ENCODE measurements at regions not wholly inside any gene's neighbourhood (a gene's known extent, or its start where the extent isn't known, plus 50 kb on each side); places are given as distances from the start of the nearest gene placed in this dataset.

DNA sequence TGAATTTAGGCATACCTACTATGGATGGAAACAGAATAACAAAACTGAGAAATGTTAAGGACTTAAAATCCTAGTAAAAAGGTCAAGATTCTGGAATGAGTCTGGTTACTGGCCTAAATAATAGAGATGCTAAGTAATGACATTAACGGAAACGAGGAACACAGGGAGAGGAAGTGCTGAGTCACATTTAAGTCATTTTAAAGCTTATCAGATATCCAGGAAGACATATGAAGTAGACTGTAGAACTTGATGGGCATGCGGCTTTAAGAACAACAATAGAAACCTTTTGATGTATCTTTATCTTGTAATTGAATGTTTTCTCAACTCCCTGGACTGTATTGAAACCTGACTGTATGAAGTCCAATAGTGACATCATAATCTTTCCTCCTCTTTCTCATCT, 1251.4 kb upstream of the CDH6 start:
- no peak overlapping the region for H2BK12ac ChIP-seq (ENCODE audit: insufficient read length, low read depth, low read length)

More for the DNA sequence above, 1251.4 kb upstream of the CDH6 start:
- Histone ChIP-seq H3T11ph (ENCODE audit: low read length) (no peak overlapping the region), H3K27me3 (ENCODE audit: insufficient read depth, low read length) (no peaks in the 10 kb centered on the region), H4K5ac (ENCODE audit: insufficient read length, low read depth, low read length) (no peak overlapping the region), H3K4me2 (ENCODE audit: insufficient read depth, insufficient read length, low read length) (no peak overlapping the region), H3K18ac (ENCODE audit: insufficient read length, low read depth, low read length) (no peak overlapping the region), H4K20me1 (ENCODE audit: control insufficient read depth, insufficient read depth, insufficient read length) (no peaks in the 10 kb centered on the region), H2AK5ac (ENCODE audit: insufficient read length, low read length) (no peak overlapping the region), H2BK120ac (ENCODE audit: low read depth, low read length, poor library complexity, severe bottlenecking) (no peak overlapping the region), H3K23me2 (ENCODE audit: insufficient read length, low read depth, low read length, poor library complexity, severe bottlenecking) (no peaks in the 10 kb centered on the region), H3K23ac (ENCODE audit: insufficient read length, low read depth, low read length) (no peak overlapping the region), H3K14ac (ENCODE audit: insufficient read depth, low read length) (no peak overlapping the region), H3K79me2 (ENCODE audit: insufficient read depth, low read length) (no peaks in the 10 kb centered on the region), H3K4me1 (ENCODE audit: insufficient read depth, low read length) (no peaks in the 10 kb centered on the region), H2BK5ac (ENCODE audit: insufficient read length, low read length) (no peak overlapping the region), H3K9ac (ENCODE audit: extremely low read depth, insufficient read length, low read length) (no peak overlapping the region), H3K4ac (ENCODE audit: low read depth, low read length) (no peak overlapping the region), H3K56ac (ENCODE audit: insufficient read length, low read depth, low read length) (no peak overlapping the region), H4K8ac (replicated peaks; ENCODE audit: insufficient read length, low read depth, low read length) (no peak overlapping the region), H3K27ac (ENCODE audit: insufficient read length, low read depth, low read length) (no peak overlapping the region), H2BK15ac (ENCODE audit: low read depth, low read length) (no peak overlapping the region), H2BK20ac (ENCODE audit: low read depth, low read length, poor library complexity, severe bottlenecking) (no peak overlapping the region), H2AFZ (ENCODE audit: low read length) (no peak overlapping the region), H3K9me3 (ENCODE audit: control insufficient read depth, low read depth, low read length) (no peaks in the 10 kb centered on the region), H3K79me1 (ENCODE audit: insufficient read depth, low read depth, low read length, poor library complexity, severe bottlenecking) (no peaks in the 10 kb centered on the region), H4K91ac (ENCODE audit: insufficient read length, low read depth, low read length) (no peak overlapping the region)
- no CpG with 5 or more reads among the region's 3 CpGs for WGBS (ENCODE audit: extremely low coverage, insufficient read length, low lambda C conversion rate)
- H3K4me1 Mint-ChIP-seq, result 0 out of 4 replicates have a peak, but pooled peaks cover 0 to 3% of the 10 kb centered on the region in 2 experiments
- no peak overlapping the region for H3K4me3 Mint-ChIP-seq
- H3K36me3 Mint-ChIP-seq (ENCODE audit: insufficient read depth in 1 of 3, low read depth in 3 of 3), result no peaks in the 10 kb centered on the region
- peak overlapping the region in 1 of 3 experiments; percentile 37; a peak in 1 of 7 replicates for H3K27ac Mint-ChIP-seq
- H3K9me3 Mint-ChIP-seq, result no peaks in the 10 kb centered on the region
- no peak for DNase-seq
- H3K27me3 Mint-ChIP-seq (ENCODE audit: low read depth), result no peaks in the 10 kb centered on the region
- TF ChIP-seq, protein P1, sequence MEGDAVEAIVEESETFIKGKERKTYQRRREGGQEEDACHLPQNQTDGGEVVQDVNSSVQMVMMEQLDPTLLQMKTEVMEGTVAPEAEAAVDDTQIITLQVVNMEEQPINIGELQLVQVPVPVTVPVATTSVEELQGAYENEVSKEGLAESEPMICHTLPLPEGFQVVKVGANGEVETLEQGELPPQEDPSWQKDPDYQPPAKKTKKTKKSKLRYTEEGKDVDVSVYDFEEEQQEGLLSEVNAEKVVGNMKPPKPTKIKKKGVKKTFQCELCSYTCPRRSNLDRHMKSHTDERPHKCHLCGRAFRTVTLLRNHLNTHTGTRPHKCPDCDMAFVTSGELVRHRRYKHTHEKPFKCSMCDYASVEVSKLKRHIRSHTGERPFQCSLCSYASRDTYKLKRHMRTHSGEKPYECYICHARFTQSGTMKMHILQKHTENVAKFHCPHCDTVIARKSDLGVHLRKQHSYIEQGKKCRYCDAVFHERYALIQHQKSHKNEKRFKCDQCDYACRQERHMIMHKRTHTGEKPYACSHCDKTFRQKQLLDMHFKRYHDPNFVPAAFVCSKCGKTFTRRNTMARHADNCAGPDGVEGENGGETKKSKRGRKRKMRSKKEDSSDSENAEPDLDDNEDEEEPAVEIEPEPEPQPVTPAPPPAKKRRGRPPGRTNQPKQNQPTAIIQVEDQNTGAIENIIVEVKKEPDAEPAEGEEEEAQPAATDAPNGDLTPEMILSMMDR (conservative IDR thresholded peaks at IDR 0.05), result no peak

All from H9 (cell line).